Mucosa of descending colon (tissue), 3 donors: ENCODE measurements at regions not wholly inside any gene's neighbourhood (a gene's known extent, or its start where the extent isn't known, plus 50 kb on each side); places are given as distances from the start of the nearest gene placed in this dataset.

Experiments used
- ATAC-seq: fragments of 200-7000 bp; cut with Tn5 transposase; one replicate; pipeline ENCODE4 v1.9.1; 2020; ENCODE audit warnings: mild to moderate bottlenecking, moderate library complexity
- DNase-seq, 3 donors: peaks; one replicate each; pipeline ENCODE4 v3.0.0-alpha.2; 2020
- H3K36me3 ChIP-seq: fragments of 200-600 bp; one replicate; pipeline ENCODE4 v1.8.0; 2021; ENCODE audit warnings: low read depth, mild to moderate bottlenecking
- H3K4me1 ChIP-seq: fragments of 200-600 bp; one replicate; pipeline ENCODE4 v1.8.0; 2021; ENCODE audit warnings: low read depth, mild to moderate bottlenecking
- H3K4me3 ChIP-seq: fragments of 200-600 bp; one replicate; pipeline ENCODE4 v1.8.0; 2021; ENCODE audit warnings: mild to moderate bottlenecking
- H3K9me3 ChIP-seq: fragments of 200-600 bp; one replicate; pipeline ENCODE4 v1.8.0; 2021; ENCODE audit warnings: mild to moderate bottlenecking
- intact Hi-C, 2 donors: fragments of 100-400 bp; cut with DNase I in 1 of 2; cut with micrococcal nuclease in 1 of 2; formaldehyde crosslinking; loops; one replicate each; pipeline versions ENCODE4 v1.11.0 to v1.11.1; 2022; cut with DNase I, micrococcal nuclease
- TF ChIP-seq, protein P1 (sequence below): fragments of 200-600 bp; IDR thresholded peaks from one replicate; pipeline ENCODE4 v1.8.0; 2022; ENCODE audit warnings: antibody characterized with exemption, mild to moderate bottlenecking
- donor health status: DM: no; HTN: no; CAD: no; lungs with moderate emphysema.
- donor health status: DM: no; HTN: no; CAD: no.
- donor health status: DM: no; HTN: yes; CAD: no.

GRCh38 chr7:46363688-46364087 is 442.6 kb upstream of the IGFBP3 start:
- TF ChIP-seq, protein P1, sequence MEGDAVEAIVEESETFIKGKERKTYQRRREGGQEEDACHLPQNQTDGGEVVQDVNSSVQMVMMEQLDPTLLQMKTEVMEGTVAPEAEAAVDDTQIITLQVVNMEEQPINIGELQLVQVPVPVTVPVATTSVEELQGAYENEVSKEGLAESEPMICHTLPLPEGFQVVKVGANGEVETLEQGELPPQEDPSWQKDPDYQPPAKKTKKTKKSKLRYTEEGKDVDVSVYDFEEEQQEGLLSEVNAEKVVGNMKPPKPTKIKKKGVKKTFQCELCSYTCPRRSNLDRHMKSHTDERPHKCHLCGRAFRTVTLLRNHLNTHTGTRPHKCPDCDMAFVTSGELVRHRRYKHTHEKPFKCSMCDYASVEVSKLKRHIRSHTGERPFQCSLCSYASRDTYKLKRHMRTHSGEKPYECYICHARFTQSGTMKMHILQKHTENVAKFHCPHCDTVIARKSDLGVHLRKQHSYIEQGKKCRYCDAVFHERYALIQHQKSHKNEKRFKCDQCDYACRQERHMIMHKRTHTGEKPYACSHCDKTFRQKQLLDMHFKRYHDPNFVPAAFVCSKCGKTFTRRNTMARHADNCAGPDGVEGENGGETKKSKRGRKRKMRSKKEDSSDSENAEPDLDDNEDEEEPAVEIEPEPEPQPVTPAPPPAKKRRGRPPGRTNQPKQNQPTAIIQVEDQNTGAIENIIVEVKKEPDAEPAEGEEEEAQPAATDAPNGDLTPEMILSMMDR: no peak
- ATAC-seq (no peak), DNase-seq (peak in 1 of 3 donors; percentile 5)
- no peaks in the 10 kb centered on the region for H3K4me1 ChIP-seq
- H3K9me3 ChIP-seq: no peaks in the 10 kb centered on the region
- H3K4me3 ChIP-seq: no peak overlapping the region
- intact Hi-C loops: no loop called here
- no peaks in the 10 kb centered on the region for H3K36me3 ChIP-seq

DNA sequence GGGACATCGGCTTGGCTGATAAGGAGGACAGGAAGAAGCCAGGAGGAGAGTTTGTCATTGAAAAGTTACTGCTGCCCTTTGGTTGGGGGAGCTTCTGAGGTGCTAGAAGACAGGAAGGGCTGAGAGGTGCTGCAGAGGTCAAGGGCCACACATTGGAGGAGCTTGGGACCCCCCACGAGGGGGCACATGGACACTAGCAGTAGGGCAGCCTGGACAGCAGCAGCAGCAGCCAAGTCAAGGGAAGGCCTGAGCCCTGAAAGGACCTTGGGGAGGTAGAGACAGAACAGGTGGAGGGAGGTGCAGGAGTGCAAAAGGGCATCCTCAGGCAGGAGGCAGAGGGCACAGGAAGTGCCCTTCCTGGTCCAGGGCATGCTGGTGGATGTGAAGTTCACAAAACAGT is 439.7 kb upstream of the IGFBP3 start:
- ATAC-seq (no peak), DNase-seq (no peak)
- Histone ChIP-seq H3K4me1 (no peaks in the 10 kb centered on the region), H3K36me3 (no peaks in the 10 kb centered on the region), H3K4me3 (no peak overlapping the region), H3K9me3 (no peaks in the 10 kb centered on the region)
- TF ChIP-seq, protein P1: no peak
- intact Hi-C loops: no loop called here

DNA sequence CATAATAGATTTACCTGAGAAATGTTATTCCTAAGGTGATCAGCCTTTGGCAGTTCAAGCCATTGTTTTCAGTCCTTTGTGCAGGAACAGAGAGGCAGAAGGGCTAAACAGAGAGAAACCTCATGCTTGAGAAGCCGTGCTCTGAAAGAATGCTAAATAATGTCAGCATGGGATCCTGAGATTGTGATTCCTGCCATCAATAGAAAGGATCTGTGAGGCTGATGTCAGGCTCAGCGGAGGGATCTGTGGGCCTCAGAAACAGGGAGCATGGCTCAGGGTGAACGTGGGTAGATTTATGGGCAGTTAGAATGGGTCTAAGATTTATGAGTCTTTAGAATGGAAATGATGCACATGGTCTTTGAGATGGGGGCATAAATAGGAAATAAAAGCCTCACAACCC is 439.2 kb upstream of the IGFBP3 start:
- ATAC-seq (no peak), DNase-seq (no peak)
- H3K4me3 ChIP-seq: no peak overlapping the region
- H3K9me3 ChIP-seq: no peaks in the 10 kb centered on the region
- intact Hi-C loops: no loop called here
- TF ChIP-seq, protein P1: no peak
- no peaks in the 10 kb centered on the region for H3K4me1 ChIP-seq
- no peaks in the 10 kb centered on the region for H3K36me3 ChIP-seq

GRCh38 chr7:46357851-46358250 is 436.8 kb upstream of the IGFBP3 start:
- no peaks in the 10 kb centered on the region for H3K9me3 ChIP-seq
- H3K4me3 ChIP-seq: no peak overlapping the region
- ATAC-seq (no peak), DNase-seq (no peak)
- no peaks in the 10 kb centered on the region for H3K36me3 ChIP-seq
- intact Hi-C loops: no loop called here
- no peaks in the 10 kb centered on the region for H3K4me1 ChIP-seq
- TF ChIP-seq, protein P1: no peak

DNA sequence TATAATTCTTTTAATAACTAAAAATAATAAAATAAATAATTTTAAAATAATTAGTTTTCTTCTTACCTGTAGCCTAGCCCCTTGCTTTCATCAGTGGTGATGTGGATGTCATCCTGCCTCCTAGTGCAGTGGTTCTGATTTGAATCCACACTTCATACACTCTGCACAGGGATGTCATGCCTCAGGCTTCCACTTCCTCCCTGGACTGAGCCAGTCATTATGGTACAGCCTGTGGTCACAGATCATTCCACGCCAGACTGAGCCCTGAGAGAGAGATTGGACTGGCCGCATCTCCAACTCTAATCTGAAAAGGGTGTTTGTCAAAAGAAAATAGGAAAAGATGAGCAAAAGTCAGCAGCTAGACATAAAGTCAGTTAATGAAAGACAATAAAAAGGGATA is 436.2 kb upstream of the IGFBP3 start:
- no peaks in the 10 kb centered on the region for H3K4me1 ChIP-seq
- intact Hi-C loops: no loop called here
- DNase-seq (no peak), ATAC-seq (no peak)
- TF ChIP-seq, protein P1: no peak
- no peaks in the 10 kb centered on the region for H3K36me3 ChIP-seq
- H3K4me3 ChIP-seq: no peak overlapping the region
- no peaks in the 10 kb centered on the region for H3K9me3 ChIP-seq

GRCh38 chr7:46356371-46356770 is 435.3 kb upstream of the IGFBP3 start:
- Histone ChIP-seq H3K9me3 (no peaks in the 10 kb centered on the region), H3K36me3 (no peaks in the 10 kb centered on the region), H3K4me3 (no peak overlapping the region), H3K4me1 (no peaks in the 10 kb centered on the region)
- ATAC-seq (no peak), DNase-seq (no peak)
- intact Hi-C loops: no loop called here
- TF ChIP-seq, protein P1: no peak
